CD14-positive monocyte (primary cell): ENCODE measurements at regions not wholly inside any gene's neighbourhood (a gene's known extent, or its start where the extent isn't known, plus 50 kb on each side); places are given as distances from the start of the nearest gene placed in this dataset.
"Not testable (repeated sequence)": the region's sequence is repeated elsewhere in the genome, so short reads cannot be mapped to it uniquely, and the experiment has no call there.

Source experiments
- DNase-seq, 3 donors: peaks; one replicate each; pipeline ENCODE4 v3.0.0-alpha.2; 2011 to 2022
- H2AFZ ChIP-seq: 2 replicates; pipeline ENCODE4 v1.6.0; 2012; ENCODE audit warnings: mild to moderate bottlenecking, low read depth, low read length, inconsistent platforms; ENCODE audit not compliant: insufficient read depth, poor library complexity, severe bottlenecking
- H3K27ac ChIP-seq, 2 donors: 1 replicate in 1 of 2; 2 replicates in 1 of 2; pipeline ENCODE4 v1.5.1; 2012 to 2013; ENCODE audit warnings: low read length in 2 of 2, control low read depth in 1 of 2, inconsistent platforms in 1 of 2, low read depth in 1 of 2, mild to moderate bottlenecking in 1 of 2
- H3K27me3 ChIP-seq, 2 donors: one replicate each; pipeline versions ENCODE4 v1.6.0 to v1.6.1; 2011 to 2013; ENCODE audit warnings: low read length in 2 of 2; ENCODE audit not compliant: control insufficient read depth in 2 of 2, insufficient read depth in 2 of 2
- H3K36me3 ChIP-seq, 2 donors: replicated peaks in 1 of 2; 1 replicate in 1 of 2; 2 replicates in 1 of 2; pipeline versions ENCODE4 v1.5.1 to v1.6.1; 2012 to 2013; ENCODE audit warnings: low read length in 2 of 2, control low read depth in 1 of 2, inconsistent platforms in 1 of 2, mild to moderate bottlenecking in 1 of 2; ENCODE audit not compliant: insufficient read depth in 2 of 2, control insufficient read depth in 1 of 2
- H3K4me1 ChIP-seq, 2 donors: 1 replicate in 1 of 2; 2 replicates in 1 of 2; pipeline versions ENCODE4 v1.5.1 to v1.6.1; 2012 to 2013; ENCODE audit warnings: low read length in 2 of 2, control low read depth in 1 of 2, inconsistent platforms in 1 of 2, mild to moderate bottlenecking in 1 of 2, moderate library complexity in 1 of 2; ENCODE audit not compliant: insufficient read depth in 2 of 2, control insufficient read depth in 1 of 2
- H3K4me2 ChIP-seq: replicated peaks from 2 replicates; pipeline ENCODE3; 2012; ENCODE audit warnings: low read length, moderate library complexity, mild to moderate bottlenecking; ENCODE audit not compliant: poor library complexity, severe bottlenecking; ENCODE audit errors: extremely low read depth
- H3K4me3 ChIP-seq, 3 experiments: fragments of 200-600 bp in 1 of 3; sonication (generic) in 1 of 3; replicated peaks in 1 of 3; 1 replicate in 2 of 3; 2 replicates in 1 of 3; pipeline ENCODE4 v1.5.1; 2011 to 2013; ENCODE audit warnings: low read length in 3 of 3, mild to moderate bottlenecking in 3 of 3, control low read depth in 2 of 3, low read depth in 2 of 3, inconsistent platforms in 1 of 3, moderate library complexity in 1 of 3
- H3K79me2 ChIP-seq: 2 replicates; pipeline ENCODE4 v1.6.0; 2012; ENCODE audit warnings: mild to moderate bottlenecking, control low read depth, inconsistent platforms, low read length, moderate library complexity; ENCODE audit not compliant: insufficient read depth
- H3K9ac ChIP-seq: 2 replicates; pipeline ENCODE4 v1.6.0; 2017; ENCODE audit warnings: low read length, mild to moderate bottlenecking; ENCODE audit not compliant: insufficient read depth, poor library complexity, severe bottlenecking
- H3K9me3 ChIP-seq, 2 donors: replicated peaks in 1 of 2; 1 replicate in 1 of 2; 2 replicates in 1 of 2; pipeline versions ENCODE4 v1.5.1 to v1.6.1; 2012 to 2013; ENCODE audit warnings: low read length in 2 of 2, control low read depth in 1 of 2; ENCODE audit not compliant: control insufficient read depth in 1 of 2, insufficient read depth in 1 of 2
- H4K20me1 ChIP-seq: 2 replicates; pipeline ENCODE4 v1.6.0; 2012; ENCODE audit warnings: mild to moderate bottlenecking, low read length, control low read depth, moderate library complexity; ENCODE audit not compliant: insufficient read depth
- H3K27ac Mint-ChIP-seq, 7 donors: one replicate each; pipeline ENCODE4 v1.8.0; 2020; ENCODE audit warnings: mild to moderate bottlenecking in 7 of 7, mixed read lengths in 7 of 7, moderate library complexity in 6 of 7, inconsistent platforms in 2 of 7
- H3K27me3 Mint-ChIP-seq, 3 donors: one replicate each; pipeline ENCODE4 v1.8.0; 2021 to 2022; ENCODE audit warnings: low read depth in 3 of 3, mild to moderate bottlenecking in 3 of 3, mixed read lengths in 3 of 3, moderate library complexity in 3 of 3, inconsistent platforms in 1 of 3
- H3K36me3 Mint-ChIP-seq, 2 donors: one replicate each; pipeline ENCODE4 v1.8.0; 2020; ENCODE audit warnings: mixed read lengths in 2 of 2, inconsistent platforms in 1 of 2, mild to moderate bottlenecking in 1 of 2
- H3K4me1 Mint-ChIP-seq: one replicate; pipeline ENCODE4 v1.8.0; 2020; ENCODE audit warnings: mild to moderate bottlenecking, mixed read lengths
- H3K4me3 Mint-ChIP-seq, 2 donors: one replicate each; pipeline ENCODE4 v1.8.0; 2020; ENCODE audit warnings: mild to moderate bottlenecking in 2 of 2, mixed read lengths in 2 of 2, moderate library complexity in 1 of 2
- H3K9me3 Mint-ChIP-seq, 7 donors: one replicate each; pipeline ENCODE4 v1.8.0; 2020 to 2022; ENCODE audit warnings: mixed read lengths in 7 of 7, mild to moderate bottlenecking in 6 of 7, moderate library complexity in 6 of 7, inconsistent platforms in 2 of 7
- WGBS: methylation state at CpG from one replicate; pipeline ENCODE4 v1.1.5; 2013; ENCODE audit warnings: missing lambda C conversion rate; ENCODE audit not compliant: insufficient coverage; 5-methylcytosine and 5-hydroxymethylcytosine counted together
- intact Hi-C, 2 donors: fragments of 100-400 bp; cut with micrococcal nuclease; formaldehyde crosslinking; loops; one replicate each; pipeline versions ENCODE4 v1.15.0 to v1.15.1; 2023

GRCh38 chr7:65519751-65520150, 146.1 kb downstream of the ZNF92 start:
- H3K36me3 Mint-ChIP-seq, H3K4me1 Mint-ChIP-seq, H3K27me3 Mint-ChIP-seq, H3K27me3 ChIP-seq, H3K27ac ChIP-seq, H3K79me2 ChIP-seq, H3K9me3 ChIP-seq, H3K9me3 Mint-ChIP-seq, H2AFZ ChIP-seq, H3K27ac Mint-ChIP-seq, H3K36me3 ChIP-seq, intact Hi-C loops, H4K20me1 ChIP-seq, H3K4me2 ChIP-seq, H3K4me3 Mint-ChIP-seq, H3K4me3 ChIP-seq, DNase-seq, H3K9ac ChIP-seq, H3K4me1 ChIP-seq: not testable (repeated sequence)
- no CpG with 5 or more reads among the region's 1 CpG for WGBS

GRCh38 chr7:65545465-65546161, 172.0 kb downstream of the ZNF92 start:
- H2AFZ ChIP-seq, DNase-seq, H3K4me3 Mint-ChIP-seq, H3K9ac ChIP-seq, H3K4me1 ChIP-seq, H3K4me2 ChIP-seq, H3K4me3 ChIP-seq, H3K9me3 ChIP-seq, H3K4me1 Mint-ChIP-seq, H3K27ac Mint-ChIP-seq, H3K79me2 ChIP-seq, H3K27me3 ChIP-seq, H3K9me3 Mint-ChIP-seq, H3K36me3 ChIP-seq, intact Hi-C loops, H3K27me3 Mint-ChIP-seq, H3K27ac ChIP-seq, H3K36me3 Mint-ChIP-seq, H4K20me1 ChIP-seq: not testable (repeated sequence)
- WGBS: no CpG with 5 or more reads among the region's 5 CpGs

- no CpG with 5 or more reads among the region's 2 CpGs for WGBS
- H3K36me3 Mint-ChIP-seq, H2AFZ ChIP-seq, intact Hi-C loops, H3K4me1 Mint-ChIP-seq, H4K20me1 ChIP-seq, H3K9me3 Mint-ChIP-seq, H3K27ac Mint-ChIP-seq, H3K36me3 ChIP-seq, H3K4me3 Mint-ChIP-seq, H3K9ac ChIP-seq, H3K79me2 ChIP-seq, H3K9me3 ChIP-seq, H3K4me1 ChIP-seq, H3K27ac ChIP-seq, H3K4me2 ChIP-seq, H3K27me3 ChIP-seq, H3K27me3 Mint-ChIP-seq, DNase-seq, H3K4me3 ChIP-seq: not testable (repeated sequence)
These were observed 176.2 kb downstream of the ZNF92 start for GRCh38 chr7:65549589-65550443.

GRCh38 chr7:65550444-65550809, 176.8 kb downstream of the ZNF92 start:
- H3K27ac Mint-ChIP-seq, H3K4me1 ChIP-seq, H3K79me2 ChIP-seq, H3K9me3 ChIP-seq, H3K4me2 ChIP-seq, H3K9ac ChIP-seq, H3K4me3 Mint-ChIP-seq, H3K27me3 Mint-ChIP-seq, H3K36me3 Mint-ChIP-seq, H3K27ac ChIP-seq, H3K9me3 Mint-ChIP-seq, H3K27me3 ChIP-seq, intact Hi-C loops, H2AFZ ChIP-seq, DNase-seq, H3K4me1 Mint-ChIP-seq, H3K36me3 ChIP-seq, H3K4me3 ChIP-seq, H4K20me1 ChIP-seq: not testable (repeated sequence)
